Spleen (tissue), 7 donors: ENCODE measurements at regions not wholly inside any gene's neighbourhood (a gene's known extent, or its start where the extent isn't known, plus 50 kb on each side); places are given as distances from the start of the nearest gene placed in this dataset.
A peak's percentile ranks its signal among the peaks of the same experiment; 100 is the strongest.

Source experiments
- CTCF ChIP-seq, 11 experiments: fragments of 200-600 bp in 7 of 11; fragments of 450-650 bp in 4 of 11; sonication (generic) in 4 of 11; IDR thresholded peaks in 8 of 11; conservative IDR thresholded peaks in 3 of 11; 1 replicate in 7 of 11; 2 replicates in 4 of 11; pipeline versions ENCODE4 v1.4.0 to v1.8.0; 2016 to 2021; ENCODE audit warnings: antibody characterized with exemption in 11 of 11, inconsistent platforms in 4 of 11, mild to moderate bottlenecking in 1 of 11
- POLR2A ChIP-seq, 3 donors: fragments of 450-650 bp; IDR thresholded peaks; one replicate each; pipeline ENCODE4 v1.5.1; 2017; ENCODE audit warnings: antibody characterized with exemption in 3 of 3, mild to moderate bottlenecking in 1 of 3
- POLR2AphosphoS5 ChIP-seq, 3 donors: sonication (generic); formaldehyde crosslinking; IDR thresholded peaks; one replicate each; pipeline ENCODE4 v1.5.1; 2017; ENCODE audit warnings: antibody characterized with exemption in 3 of 3
- donor health status: DM: no; HTN: no; CAD: no; lungs with moderate emphysema.
- donor health status: DM: no; HTN: no; CAD: no.
- donor health status: DM: no; HTN: no; CAD: no.

- TF ChIP-seq POLR2A (IDR thresholded peaks at IDR 0.05) (no peak), CTCF (IDR thresholded peaks at IDR 0.05 in 8 of 11, conservative IDR thresholded peaks at IDR 0.05 in 3 of 11) (peak in 4 of 11 experiments; percentile 10 to 26 (median 20)), POLR2AphosphoS5 (IDR thresholded peaks at IDR 0.05) (no peak)
Measured at GRCh38 chr1:93734999-93735398, 53.4 kb upstream of the BCAR3 start.
